BE2C (cell line): ENCODE measurements at regions not wholly inside any gene's neighbourhood (a gene's known extent, or its start where the extent isn't known, plus 50 kb on each side); places are given as distances from the start of the nearest gene placed in this dataset.

Experiments
- DNase-seq: peaks from one replicate; pipeline ENCODE4 v3.0.0-alpha.2; 2020
- H3K27me3 ChIP-seq: fragments of 250-450 bp; sonication (Bioruptor Pico); 2 replicates; pipeline ENCODE4 v1.5.1; 2020; ENCODE audit warnings: mild to moderate bottlenecking
- H3K36me3 ChIP-seq: fragments of 250-450 bp; sonication (Bioruptor Pico); 2 replicates; pipeline ENCODE4 v1.5.1; 2020; ENCODE audit warnings: mild to moderate bottlenecking
- H3K4me1 ChIP-seq: fragments of 250-450 bp; sonication (Bioruptor Pico); 2 replicates; pipeline ENCODE4 v1.5.1; 2020
- H3K4me3 ChIP-seq: 2 replicates; pipeline ENCODE4 v1.5.1; 2011; ENCODE audit warnings: low read depth, low read length
- H3K9me3 ChIP-seq: fragments of 250-450 bp; sonication (Bioruptor Pico); 2 replicates; pipeline ENCODE4 v1.5.1; 2020
- CTCF ChIP-seq: IDR thresholded peaks from 2 replicates; pipeline ENCODE4 v1.5.1; 2012; ENCODE audit warnings: mild to moderate bottlenecking, low read depth, low read length

GRCh38 chr13:75021151-75021550, 460.8 kb downstream of the TBC1D4 start:
- H3K4me1 ChIP-seq, result no peaks in the 10 kb centered on the region
- H3K36me3 ChIP-seq, result no peaks in the 10 kb centered on the region
- no peak for TF ChIP-seq CTCF
- H3K4me3 ChIP-seq, result no peak overlapping the region
- no peaks in the 10 kb centered on the region for H3K27me3 ChIP-seq
- H3K9me3 ChIP-seq, result no peaks in the 10 kb centered on the region
- DNase-seq, result no peak

GRCh38 chr13:75016225-75016624, 465.7 kb downstream of the TBC1D4 start:
- no peak for DNase-seq

GRCh38 chr13:75013818-75014217, 468.2 kb downstream of the TBC1D4 start:
- no peaks in the 10 kb centered on the region for H3K27me3 ChIP-seq
- no peak overlapping the region for H3K4me3 ChIP-seq
- no peaks in the 10 kb centered on the region for H3K36me3 ChIP-seq
- no peaks in the 10 kb centered on the region for H3K9me3 ChIP-seq
- no peaks in the 10 kb centered on the region for H3K4me1 ChIP-seq
- TF ChIP-seq CTCF, result no peak
- DNase-seq, result no peak

More at GRCh38 chr13:75016225-75016624, 465.7 kb downstream of the TBC1D4 start:
- Histone ChIP-seq H3K4me3 (no peak overlapping the region), H3K27me3 (no peaks in the 10 kb centered on the region), H3K4me1 (no peaks in the 10 kb centered on the region), H3K36me3 (no peaks in the 10 kb centered on the region), H3K9me3 (no peaks in the 10 kb centered on the region)
- TF ChIP-seq CTCF, result no peak

- Histone ChIP-seq H3K9me3 (no peaks in the 10 kb centered on the region), H3K4me1 (no peaks in the 10 kb centered on the region), H3K4me3 (no peak overlapping the region), H3K36me3 (no peaks in the 10 kb centered on the region), H3K27me3 (no peaks in the 10 kb centered on the region)
- TF ChIP-seq CTCF, result no peak
- DNase-seq, result no peak
Measured at GRCh38 chr13:75010941-75011340, 471.0 kb downstream of the TBC1D4 start.

- Histone ChIP-seq H3K9me3 (no peaks in the 10 kb centered on the region), H3K4me3 (no peak overlapping the region), H3K36me3 (no peaks in the 10 kb centered on the region), H3K4me1 (no peaks in the 10 kb centered on the region), H3K27me3 (no peaks in the 10 kb centered on the region)
- no peak for DNase-seq
- no peak for TF ChIP-seq CTCF
Measured at GRCh38 chr13:75008926-75009325, 473.0 kb downstream of the TBC1D4 start.

GRCh38 chr13:74990992-74991391, 491.0 kb downstream of the TBC1D4 start:
- H3K4me1 ChIP-seq, result no peaks in the 10 kb centered on the region
- no peak for TF ChIP-seq CTCF
- DNase-seq, result no peak
- H3K27me3 ChIP-seq, result no peaks in the 10 kb centered on the region
- H3K4me3 ChIP-seq, result no peak overlapping the region
- H3K9me3 ChIP-seq, result no peaks in the 10 kb centered on the region
- H3K36me3 ChIP-seq, result no peaks in the 10 kb centered on the region
